ENCODE measurements at regions not wholly inside any gene's neighbourhood (a gene's known extent, or its start where the extent isn't known, plus 50 kb on each side); places are given as distances from the start of the nearest gene placed in this dataset.
"Not testable (repeated sequence)": the region's sequence is repeated elsewhere in the genome, so short reads cannot be mapped to it uniquely, and the experiment has no call there.

- peak in 2 of 3 experiments; percentile 10 to 19 for DNase-seq (ENCODE audit: low read depth in 2 of 3, low spot score in 2 of 3)
Measured at GRCh38 chr12:89160716-89161123, 191.6 kb downstream of the DUSP6 start.

GRCh38 chr12:89157413-89157812 is 194.9 kb downstream of the DUSP6 start:
- no peak for DNase-seq (ENCODE audit: low read depth in 2 of 3, low spot score in 2 of 3)

- DNase-seq (ENCODE audit: low read depth in 2 of 3, low spot score in 2 of 3): no peak
Measured at GRCh38 chr12:89156862-89157262, 195.4 kb downstream of the DUSP6 start.

- DNase-seq (ENCODE audit: low read depth in 2 of 3, low spot score in 2 of 3): no peak
Measured at GRCh38 chr12:89156340-89156739, 196.0 kb downstream of the DUSP6 start.

- no peak for DNase-seq (ENCODE audit: low read depth in 2 of 3, low spot score in 2 of 3)
Measured at GRCh38 chr12:89155826-89156225, 196.5 kb downstream of the DUSP6 start.

GRCh38 chr12:89154743-89155499 is 197.4 kb downstream of the DUSP6 start:
- DNase-seq (ENCODE audit: low read depth in 2 of 3, low spot score in 2 of 3): no peak

GRCh38 chr12:89153341-89153740 is 199.0 kb downstream of the DUSP6 start:
- DNase-seq (ENCODE audit: low read depth in 2 of 3, low spot score in 2 of 3): no peak

GRCh38 chr12:89151536-89151935 is 200.8 kb downstream of the DUSP6 start:
- DNase-seq (ENCODE audit: low read depth in 2 of 3, low spot score in 2 of 3): no peak

GRCh38 chr12:89150789-89151188 is 201.5 kb downstream of the DUSP6 start:
- not testable (repeated sequence) for DNase-seq (ENCODE audit: low read depth in 2 of 3, low spot score in 2 of 3)

GRCh38 chr12:89140602-89141238 is 211.6 kb downstream of the DUSP6 start:
- DNase-seq (ENCODE audit: low read depth in 2 of 3, low spot score in 2 of 3): no peak

- DNase-seq (ENCODE audit: low read depth in 2 of 3, low spot score in 2 of 3): no peak
Measured at GRCh38 chr12:89140141-89140540, 212.2 kb downstream of the DUSP6 start.

- no peak for DNase-seq (ENCODE audit: low read depth in 2 of 3, low spot score in 2 of 3)
Measured at GRCh38 chr12:89139390-89139789, 212.9 kb downstream of the DUSP6 start.

GRCh38 chr12:89138048-89138852 is 214.1 kb downstream of the DUSP6 start:
- DNase-seq (ENCODE audit: low read depth in 2 of 3, low spot score in 2 of 3): no peak

- DNase-seq (ENCODE audit: low read depth in 2 of 3, low spot score in 2 of 3): no peak
Measured at GRCh38 chr12:89135976-89136634, 216.2 kb downstream of the DUSP6 start.

- no peak for DNase-seq (ENCODE audit: low read depth in 2 of 3, low spot score in 2 of 3)
Measured at GRCh38 chr12:89134213-89134770, 218.0 kb downstream of the DUSP6 start.

GRCh38 chr12:89129167-89129870 is 223.0 kb downstream of the DUSP6 start:
- DNase-seq (ENCODE audit: low read depth in 2 of 3, low spot score in 2 of 3): no peak

- no peak for DNase-seq (ENCODE audit: low read depth in 2 of 3, low spot score in 2 of 3)
Measured at GRCh38 chr12:89126712-89127111, 225.6 kb downstream of the DUSP6 start.

GRCh38 chr12:89122852-89123251 is 229.4 kb downstream of the DUSP6 start:
- no peak for DNase-seq (ENCODE audit: low read depth in 2 of 3, low spot score in 2 of 3)

GRCh38 chr12:89117448-89118034 is 234.8 kb downstream of the DUSP6 start:
- no peak for DNase-seq (ENCODE audit: low read depth in 2 of 3, low spot score in 2 of 3)

- no peak for DNase-seq (ENCODE audit: low read depth in 2 of 3, low spot score in 2 of 3)
Measured at GRCh38 chr12:89111964-89112363, 240.3 kb downstream of the DUSP6 start.
